ENCODE measurements at regions not wholly inside any gene's neighbourhood (a gene's known extent, or its start where the extent isn't known, plus 50 kb on each side); places are given as distances from the start of the nearest gene placed in this dataset.

DNA sequence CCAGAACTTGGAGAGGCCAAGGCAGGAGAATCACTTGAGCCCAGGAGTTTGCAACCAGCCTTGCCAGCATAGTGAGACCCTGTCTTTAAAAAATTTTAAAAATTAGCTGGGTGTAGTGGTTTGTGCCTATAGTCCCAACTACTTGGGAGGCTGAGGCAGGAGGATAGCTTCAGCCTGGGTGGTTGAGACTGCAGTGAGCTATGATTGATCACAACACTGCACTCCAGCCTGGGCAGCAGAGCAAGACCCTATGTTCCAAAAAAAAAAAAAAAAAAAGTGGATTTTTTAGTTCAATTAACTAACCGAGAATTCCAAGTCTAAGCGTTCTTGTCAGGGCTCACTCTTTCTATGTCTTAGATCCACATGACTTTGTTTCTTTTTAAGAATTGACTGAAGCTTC, 130.3 kb upstream of the NRIP1 start:
- TF ChIP-seq, protein P1, sequence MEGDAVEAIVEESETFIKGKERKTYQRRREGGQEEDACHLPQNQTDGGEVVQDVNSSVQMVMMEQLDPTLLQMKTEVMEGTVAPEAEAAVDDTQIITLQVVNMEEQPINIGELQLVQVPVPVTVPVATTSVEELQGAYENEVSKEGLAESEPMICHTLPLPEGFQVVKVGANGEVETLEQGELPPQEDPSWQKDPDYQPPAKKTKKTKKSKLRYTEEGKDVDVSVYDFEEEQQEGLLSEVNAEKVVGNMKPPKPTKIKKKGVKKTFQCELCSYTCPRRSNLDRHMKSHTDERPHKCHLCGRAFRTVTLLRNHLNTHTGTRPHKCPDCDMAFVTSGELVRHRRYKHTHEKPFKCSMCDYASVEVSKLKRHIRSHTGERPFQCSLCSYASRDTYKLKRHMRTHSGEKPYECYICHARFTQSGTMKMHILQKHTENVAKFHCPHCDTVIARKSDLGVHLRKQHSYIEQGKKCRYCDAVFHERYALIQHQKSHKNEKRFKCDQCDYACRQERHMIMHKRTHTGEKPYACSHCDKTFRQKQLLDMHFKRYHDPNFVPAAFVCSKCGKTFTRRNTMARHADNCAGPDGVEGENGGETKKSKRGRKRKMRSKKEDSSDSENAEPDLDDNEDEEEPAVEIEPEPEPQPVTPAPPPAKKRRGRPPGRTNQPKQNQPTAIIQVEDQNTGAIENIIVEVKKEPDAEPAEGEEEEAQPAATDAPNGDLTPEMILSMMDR (IDR thresholded peaks at IDR 0.05; ENCODE audit: insufficient read depth, low read depth, low read length), result no peak
- no peak for TF ChIP-seq EZH2 (IDR thresholded peaks at IDR 0.05; ENCODE audit: insufficient read depth, low read length)

Data from astrocyte (in vitro differentiated cells and primary cell).